GM23248 (cell line): ENCODE measurements at regions not wholly inside any gene's neighbourhood (a gene's known extent, or its start where the extent isn't known, plus 50 kb on each side); places are given as distances from the start of the nearest gene placed in this dataset.

Source experiments
- DNase-seq: peaks from one replicate; pipeline ENCODE4 v3.0.0-alpha.2; 2015
- H2AFZ ChIP-seq: fragments of 200-600 bp; sonication (generic); 2 replicates; pipeline ENCODE4 v1.6.1; 2016; ENCODE audit warnings: antibody characterized with exemption
- H3F3A ChIP-seq: fragments of 200-600 bp; sonication (generic); 2 replicates; pipeline ENCODE4 v1.6.1; 2016; ENCODE audit warnings: mild to moderate bottlenecking, antibody characterized with exemption, mixed run types; ENCODE audit not compliant: insufficient read depth
- H3K27ac ChIP-seq: fragments of 200-600 bp; sonication (generic); 2 replicates; pipeline ENCODE4 v1.5.1; 2016; ENCODE audit warnings: mild to moderate bottlenecking
- H3K27me3 ChIP-seq: fragments of 200-600 bp; sonication (generic); replicated peaks from 2 replicates; pipeline ENCODE4 v1.6.1; 2016; ENCODE audit warnings: mild to moderate bottlenecking; ENCODE audit not compliant: insufficient read depth
- H3K36me3 ChIP-seq: fragments of 200-600 bp; sonication (generic); 2 replicates; pipeline ENCODE4 v1.6.1; 2016; ENCODE audit warnings: low read depth, mild to moderate bottlenecking
- H3K4me1 ChIP-seq: fragments of 200-600 bp; sonication (generic); 2 replicates; pipeline ENCODE4 v1.6.1; 2016; ENCODE audit warnings: mild to moderate bottlenecking; ENCODE audit not compliant: insufficient read depth
- H3K4me2 ChIP-seq: fragments of 200-600 bp; sonication (generic); one replicate; pipeline ENCODE4 v1.6.1; 2016; ENCODE audit warnings: mild to moderate bottlenecking; ENCODE audit not compliant: unreplicated experiment
- H3K4me3 ChIP-seq: fragments of 200-600 bp; sonication (generic); 2 replicates; pipeline ENCODE4 v1.5.1; 2016; ENCODE audit warnings: mild to moderate bottlenecking
- H3K79me2 ChIP-seq: fragments of 200-600 bp; sonication (generic); 2 replicates; pipeline ENCODE4 v1.6.1; 2016; ENCODE audit warnings: mild to moderate bottlenecking; ENCODE audit not compliant: insufficient read depth
- H3K9ac ChIP-seq: fragments of 200-600 bp; sonication (generic); 2 replicates; pipeline ENCODE4 v1.6.1; 2016; ENCODE audit warnings: mild to moderate bottlenecking
- H3K9me2 ChIP-seq: fragments of 200-600 bp; sonication (generic); 2 replicates; pipeline ENCODE4 v1.6.1; 2016; ENCODE audit warnings: mixed run types, mild to moderate bottlenecking, moderate library complexity; ENCODE audit not compliant: insufficient read depth
- H3K9me3 ChIP-seq: fragments of 200-600 bp; sonication (generic); one replicate; pipeline ENCODE4 v1.6.1; 2017; ENCODE audit warnings: low read depth
- H4K20me1 ChIP-seq: fragments of 200-600 bp; sonication (generic); 2 replicates; pipeline ENCODE4 v1.6.0; 2016; ENCODE audit not compliant: insufficient read depth
- EZH2 ChIP-seq: fragments of 200-600 bp; sonication (generic); IDR thresholded peaks from 2 replicates; pipeline ENCODE4 v1.6.1; 2018; ENCODE audit warnings: antibody characterized with exemption, mild to moderate bottlenecking; ENCODE audit not compliant: insufficient read depth, poor library complexity, severe bottlenecking
- EZH2phosphoT487 ChIP-seq: fragments of 200-600 bp; sonication (generic); IDR thresholded peaks from 2 replicates; pipeline ENCODE4 v1.6.1; 2018; ENCODE audit warnings: antibody characterized with exemption, moderate library complexity, mild to moderate bottlenecking, low read depth; ENCODE audit not compliant: insufficient read depth
- whole genome bisulfite sequencing, 2 experiments: methylation state at CpG; one replicate each; pipeline ENCODE4 v1.1.6; 2015 to 2017; ENCODE audit warnings: low lambda C conversion rate in 2 of 2, low coverage in 1 of 2; ENCODE audit errors: missing lambda C conversion rate in 2 of 2; 5-methylcytosine and 5-hydroxymethylcytosine counted together
- in situ Hi-C: fragments of 300-500 bp; cut with MboI; formaldehyde crosslinking; loops from 2 replicates; pipeline ENCODE4 v1.15.0; 2020

DNA sequence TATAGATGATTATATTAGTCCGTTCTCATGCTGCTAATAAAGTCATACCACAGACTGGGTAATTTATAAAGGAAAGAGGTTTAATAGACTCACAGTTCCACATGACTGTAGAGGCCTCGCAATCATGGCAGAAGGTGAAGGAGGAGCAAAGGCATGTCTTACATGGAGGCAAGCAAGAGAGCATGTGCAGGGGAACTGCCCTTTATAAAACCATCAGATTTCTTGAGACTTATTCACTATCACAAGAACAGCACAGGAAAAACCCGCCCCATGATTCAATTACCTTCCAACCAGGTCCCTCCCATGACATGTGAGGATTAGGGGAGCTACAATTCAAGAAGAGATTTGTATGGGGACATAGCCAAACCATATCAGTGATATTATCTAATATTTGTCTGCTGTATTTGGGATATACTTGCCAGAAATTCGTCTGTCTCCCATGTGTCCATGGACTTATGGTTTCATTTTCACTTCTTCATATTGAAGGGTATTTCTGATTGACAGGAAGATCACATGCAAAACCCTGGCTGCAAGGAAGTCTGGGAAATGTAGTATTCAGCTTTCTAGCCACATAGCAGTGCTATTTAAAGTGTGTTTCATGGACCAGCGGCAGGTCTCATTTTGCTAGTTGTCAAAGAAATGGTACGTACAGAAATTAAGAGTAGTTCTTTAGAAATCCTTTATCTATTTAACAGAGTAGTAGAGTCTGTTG lies 50.5 kb upstream of the PAK5 start:
- in situ Hi-C loops: no loop called here
- Histone ChIP-seq H3K4me1 (no peaks in the 10 kb centered on the region), H2AFZ (no peak overlapping the region), H3K79me2 (no peaks in the 10 kb centered on the region), H3K36me3 (no peaks in the 10 kb centered on the region), H4K20me1 (no peaks in the 10 kb centered on the region), H3K27ac (no peak overlapping the region), H3K27me3 (no peaks in the 10 kb centered on the region), H3K4me2 (no peak overlapping the region), H3K4me3 (no peak overlapping the region), H3K9me2 (no peaks in the 10 kb centered on the region), H3K9me3 (no peaks in the 10 kb centered on the region), H3K9ac (no peak overlapping the region), H3F3A (no peaks in the 10 kb centered on the region)
- no peak for DNase-seq
- 29 to 37% methylated on average over 6 of the region's 6 CpGs for WGBS, 2 experiments
- TF ChIP-seq EZH2 (no peak), EZH2phosphoT487 (no peak)
